GM19438 (cell line): ENCODE measurements at regions not wholly inside any gene's neighbourhood (a gene's known extent, or its start where the extent isn't known, plus 50 kb on each side); places are given as distances from the start of the nearest gene placed in this dataset.

ENCODE experiments used
- ATAC-seq: cut with Tn5 transposase; IDR thresholded peaks from one replicate; pipeline ENCODE4 v1.9.1; 2021; ENCODE audit warnings: low read depth; ENCODE audit not compliant: unreplicated experiment

GRCh38 chr11:110989428-110990133, 255.9 kb upstream of the POU2AF2 start:
- ATAC-seq: no peak

- ATAC-seq: no peak
These were observed 256.9 kb upstream of the POU2AF2 start for GRCh38 chr11:110988671-110989070.

GRCh38 chr11:110986016-110986415, 259.5 kb upstream of the POU2AF2 start:
- ATAC-seq: no peak

GRCh38 chr11:110985547-110985946, 260.0 kb upstream of the POU2AF2 start:
- no peak for ATAC-seq

GRCh38 chr11:110984693-110985092, 260.8 kb upstream of the POU2AF2 start:
- ATAC-seq: no peak

- no peak for ATAC-seq
These were observed 261.4 kb upstream of the POU2AF2 start for GRCh38 chr11:110984147-110984546.

- no peak for ATAC-seq
These were observed 263.3 kb upstream of the POU2AF2 start for GRCh38 chr11:110982214-110982613.

GRCh38 chr11:110979696-110980095, 265.8 kb upstream of the POU2AF2 start:
- ATAC-seq: no peak

- no peak for ATAC-seq
These were observed 265.4 kb upstream of the ARHGAP20 start for GRCh38 chr11:110977661-110978060.

- no peak for ATAC-seq
These were observed 262.5 kb upstream of the ARHGAP20 start for GRCh38 chr11:110974731-110975130.

- ATAC-seq: no peak
These were observed 261.3 kb upstream of the ARHGAP20 start for GRCh38 chr11:110973401-110973980.

- no peak for ATAC-seq
These were observed 260.4 kb upstream of the ARHGAP20 start for GRCh38 chr11:110972640-110973039.

GRCh38 chr11:110972106-110972505, 259.9 kb upstream of the ARHGAP20 start:
- ATAC-seq: no peak

GRCh38 chr11:110971140-110971539, 258.9 kb upstream of the ARHGAP20 start:
- no peak for ATAC-seq

- ATAC-seq: no peak
These were observed 256.3 kb upstream of the ARHGAP20 start for GRCh38 chr11:110968348-110969062.

GRCh38 chr11:110966131-110966530, 253.9 kb upstream of the ARHGAP20 start:
- ATAC-seq: no peak

- ATAC-seq: no peak
These were observed 250.7 kb upstream of the ARHGAP20 start for GRCh38 chr11:110962921-110963320.

- no peak for ATAC-seq
These were observed 247.9 kb upstream of the ARHGAP20 start for GRCh38 chr11:110960167-110960566.

- no peak for ATAC-seq
These were observed 246.0 kb upstream of the ARHGAP20 start for GRCh38 chr11:110958216-110958615.

- ATAC-seq: no peak
These were observed 243.5 kb upstream of the ARHGAP20 start for GRCh38 chr11:110955776-110956175.

- ATAC-seq: no peak
These were observed 239.8 kb upstream of the ARHGAP20 start for GRCh38 chr11:110951950-110952503.
